GM18907 (cell line): ENCODE measurements at regions not wholly inside any gene's neighbourhood (a gene's known extent, or its start where the extent isn't known, plus 50 kb on each side); places are given as distances from the start of the nearest gene placed in this dataset.
A peak's percentile ranks its signal among the peaks of the same experiment; 100 is the strongest.
"Not testable (repeated sequence)": the region's sequence is repeated elsewhere in the genome, so short reads cannot be mapped to it uniquely, and the experiment has no call there.

ENCODE experiments used
- ATAC-seq: cut with Tn5 transposase; IDR thresholded peaks from one replicate; pipeline ENCODE4 v1.9.1; 2021; ENCODE audit warnings: mild to moderate bottlenecking, moderate library complexity; ENCODE audit not compliant: unreplicated experiment

- no peak for ATAC-seq
These were observed 91.6 kb downstream of the TEX29 start for GRCh38 chr13:111411919-111412650.

- ATAC-seq, result no peak
These were observed 93.2 kb downstream of the TEX29 start for GRCh38 chr13:111413407-111414187.

- ATAC-seq, result no peak
These were observed 93.9 kb downstream of the TEX29 start for GRCh38 chr13:111414341-111414740.

- ATAC-seq, result no peak
These were observed 94.8 kb downstream of the TEX29 start for GRCh38 chr13:111415246-111415645.

GRCh38 chr13:111415765-111416164, 95.3 kb downstream of the TEX29 start:
- ATAC-seq, result no peak

GRCh38 chr13:111418101-111418500, 97.7 kb downstream of the TEX29 start:
- ATAC-seq, result no peak

- ATAC-seq, result no peak
These were observed 99.9 kb downstream of the TEX29 start for GRCh38 chr13:111420113-111420876.

GRCh38 chr13:111421216-111421615, 100.8 kb downstream of the TEX29 start:
- ATAC-seq, result no peak

- no peak for ATAC-seq
These were observed 101.9 kb downstream of the TEX29 start for GRCh38 chr13:111422348-111422747.

- no peak for ATAC-seq
These were observed 102.8 kb downstream of the TEX29 start for GRCh38 chr13:111423168-111423785.

GRCh38 chr13:111424134-111424533, 103.7 kb downstream of the TEX29 start:
- ATAC-seq, result no peak

- no peak for ATAC-seq
These were observed 104.9 kb downstream of the TEX29 start for GRCh38 chr13:111425326-111425725.

- ATAC-seq, result peak; percentile 74
These were observed 108.7 kb downstream of the TEX29 start for GRCh38 chr13:111429064-111429558.

GRCh38 chr13:111431206-111431605, 110.8 kb downstream of the TEX29 start:
- ATAC-seq, result no peak

- ATAC-seq, result no peak
These were observed 114.2 kb downstream of the TEX29 start for GRCh38 chr13:111434578-111435159.

GRCh38 chr13:111436446-111436845, 116.0 kb downstream of the TEX29 start:
- no peak for ATAC-seq

- no peak for ATAC-seq
These were observed 117.0 kb downstream of the TEX29 start for GRCh38 chr13:111437417-111437816.

- no peak for ATAC-seq
These were observed 117.6 kb downstream of the TEX29 start for GRCh38 chr13:111437856-111438547.

GRCh38 chr13:111440492-111440891, 120.0 kb downstream of the TEX29 start:
- not testable (repeated sequence) for ATAC-seq

GRCh38 chr13:111443981-111444380, 123.5 kb downstream of the TEX29 start:
- no peak for ATAC-seq
